ENCODE measurements at regions not wholly inside any gene's neighbourhood (a gene's known extent, or its start where the extent isn't known, plus 50 kb on each side); places are given as distances from the start of the nearest gene placed in this dataset.

DNA sequence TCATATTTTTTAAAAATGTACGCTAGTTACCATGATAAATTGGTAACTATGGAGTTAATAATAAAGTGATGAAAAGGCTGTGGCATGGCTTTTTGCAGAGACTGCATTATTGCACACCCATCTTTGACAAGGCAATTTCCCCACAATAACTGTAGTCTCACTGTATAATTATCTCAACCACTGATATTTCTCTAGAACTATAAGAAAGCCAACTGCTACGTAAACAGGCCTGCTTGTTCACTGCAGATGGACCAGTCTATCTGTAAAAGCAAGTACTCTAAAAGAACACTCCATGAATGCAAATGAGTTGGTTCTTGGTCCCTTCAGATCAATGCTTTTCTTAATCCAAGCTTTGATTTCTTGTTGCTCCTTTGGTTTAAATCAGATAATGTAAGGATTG lies 218.7 kb downstream of the RBM43 start:
- Histone ChIP-seq H3K27me3 (ENCODE audit: insufficient read depth in 3 of 3, low read length in 2 of 3) (no peaks in the 10 kb centered on the region), H3K27ac (no peak overlapping the region), H3K4me1 (no peaks in the 10 kb centered on the region), H3K4me3 (no peak overlapping the region), H3K9me3 (no peaks in the 10 kb centered on the region), H3K36me3 (ENCODE audit: insufficient read depth in 1 of 2, low read depth in 1 of 2) (no peaks in the 10 kb centered on the region)
- DNase-seq (no peak), ATAC-seq (no peak)
- TF ChIP-seq, protein P1, sequence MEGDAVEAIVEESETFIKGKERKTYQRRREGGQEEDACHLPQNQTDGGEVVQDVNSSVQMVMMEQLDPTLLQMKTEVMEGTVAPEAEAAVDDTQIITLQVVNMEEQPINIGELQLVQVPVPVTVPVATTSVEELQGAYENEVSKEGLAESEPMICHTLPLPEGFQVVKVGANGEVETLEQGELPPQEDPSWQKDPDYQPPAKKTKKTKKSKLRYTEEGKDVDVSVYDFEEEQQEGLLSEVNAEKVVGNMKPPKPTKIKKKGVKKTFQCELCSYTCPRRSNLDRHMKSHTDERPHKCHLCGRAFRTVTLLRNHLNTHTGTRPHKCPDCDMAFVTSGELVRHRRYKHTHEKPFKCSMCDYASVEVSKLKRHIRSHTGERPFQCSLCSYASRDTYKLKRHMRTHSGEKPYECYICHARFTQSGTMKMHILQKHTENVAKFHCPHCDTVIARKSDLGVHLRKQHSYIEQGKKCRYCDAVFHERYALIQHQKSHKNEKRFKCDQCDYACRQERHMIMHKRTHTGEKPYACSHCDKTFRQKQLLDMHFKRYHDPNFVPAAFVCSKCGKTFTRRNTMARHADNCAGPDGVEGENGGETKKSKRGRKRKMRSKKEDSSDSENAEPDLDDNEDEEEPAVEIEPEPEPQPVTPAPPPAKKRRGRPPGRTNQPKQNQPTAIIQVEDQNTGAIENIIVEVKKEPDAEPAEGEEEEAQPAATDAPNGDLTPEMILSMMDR (IDR thresholded peaks at IDR 0.05), result no peak
- 88 to 91% (median 89%) methylated on average over 2 of the region's 2 CpGs for WGBS, 3 donors
- intact Hi-C loops (cut with DNase I), result no loop called here

- TF ChIP-seq, protein P1 (IDR thresholded peaks at IDR 0.05), result no peak
- Histone ChIP-seq H3K4me1 (no peaks in the 10 kb centered on the region), H3K9me3 (no peaks in the 10 kb centered on the region), H3K27ac (no peak overlapping the region), H3K4me3 (no peak overlapping the region), H3K27me3 (ENCODE audit: insufficient read depth in 3 of 3, low read length in 2 of 3) (no peaks in the 10 kb centered on the region), H3K36me3 (ENCODE audit: insufficient read depth in 1 of 2, low read depth in 1 of 2) (no peaks in the 10 kb centered on the region)
- intact Hi-C loops (cut with DNase I), result no loop called here
- 72 to 81% (median 80%) methylated on average over 3 of the region's 3 CpGs for WGBS, 3 donors
- ATAC-seq, result no peak
- DNase-seq, result no peak
These were observed 221.6 kb downstream of the RBM43 start for GRCh38 chr2:151040039-151040438.

DNA sequence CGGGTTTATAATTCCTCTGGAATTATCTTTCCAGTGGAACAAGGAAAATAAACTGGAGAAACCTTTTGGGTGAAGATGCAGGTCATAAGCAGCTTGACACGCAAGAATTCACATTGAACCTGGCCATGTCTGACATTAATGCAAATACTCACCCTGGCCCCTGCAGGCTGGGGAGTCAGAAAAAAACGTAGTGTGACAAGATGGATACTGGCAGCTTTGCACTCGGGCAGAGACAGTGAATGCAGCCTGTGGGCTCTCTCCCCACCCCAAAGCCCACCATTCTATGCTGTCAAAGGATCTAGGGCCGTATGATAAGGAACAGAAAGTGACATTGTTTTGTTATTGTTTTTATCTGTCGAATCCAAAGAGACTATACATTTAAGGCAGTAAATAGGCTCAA lies 223.1 kb downstream of the RBM43 start:
- Histone ChIP-seq H3K27me3 (ENCODE audit: insufficient read depth in 3 of 3, low read length in 2 of 3) (no peaks in the 10 kb centered on the region), H3K36me3 (ENCODE audit: insufficient read depth in 1 of 2, low read depth in 1 of 2) (no peaks in the 10 kb centered on the region), H3K4me1 (no peaks in the 10 kb centered on the region), H3K27ac (no peak overlapping the region), H3K9me3 (no peaks in the 10 kb centered on the region), H3K4me3 (no peak overlapping the region)
- 69 to 73% (median 73%) methylated on average over 6 of the region's 6 CpGs for WGBS, 3 donors
- DNase-seq, result no peak
- TF ChIP-seq, protein P1 (IDR thresholded peaks at IDR 0.05), result no peak
- ATAC-seq, result no peak
- intact Hi-C loops (cut with DNase I), result no loop called here

DNA sequence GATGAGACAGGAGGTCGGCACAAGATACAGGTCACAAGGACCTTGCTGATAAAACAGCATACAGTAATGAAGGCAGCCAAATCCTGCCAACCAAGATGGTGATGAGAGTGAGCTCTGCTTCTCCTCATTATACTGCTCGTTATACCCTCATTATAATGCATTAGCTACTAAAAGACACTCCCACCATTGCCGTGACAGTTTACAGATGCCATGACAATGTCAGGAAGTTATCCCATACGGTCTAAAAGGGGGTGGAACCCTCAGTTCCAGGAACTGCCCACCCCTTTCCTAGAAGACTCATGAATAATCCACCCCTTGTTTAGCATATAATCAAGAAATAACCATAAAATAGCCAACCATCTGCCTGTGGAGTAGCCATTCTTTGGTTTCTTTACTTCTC lies 224.2 kb downstream of the RBM43 start:
- intact Hi-C loops (cut with DNase I), result no loop called here
- TF ChIP-seq, protein P1 (IDR thresholded peaks at IDR 0.05), result no peak
- Histone ChIP-seq H3K27me3 (ENCODE audit: insufficient read depth in 3 of 3, low read length in 2 of 3) (no peaks in the 10 kb centered on the region), H3K4me1 (no peaks in the 10 kb centered on the region), H3K9me3 (no peaks in the 10 kb centered on the region), H3K36me3 (ENCODE audit: insufficient read depth in 1 of 2, low read depth in 1 of 2) (no peaks in the 10 kb centered on the region), H3K27ac (no peak overlapping the region), H3K4me3 (no peak overlapping the region)
- ATAC-seq, result no peak
- WGBS, 3 donors, result 62 to 66% (median 65%) methylated on average over 4 of the region's 4 CpGs
- DNase-seq, result no peak
